ENCODE measurements at regions not wholly inside any gene's neighbourhood (a gene's known extent, or its start where the extent isn't known, plus 50 kb on each side); places are given as distances from the start of the nearest gene placed in this dataset.

DNA sequence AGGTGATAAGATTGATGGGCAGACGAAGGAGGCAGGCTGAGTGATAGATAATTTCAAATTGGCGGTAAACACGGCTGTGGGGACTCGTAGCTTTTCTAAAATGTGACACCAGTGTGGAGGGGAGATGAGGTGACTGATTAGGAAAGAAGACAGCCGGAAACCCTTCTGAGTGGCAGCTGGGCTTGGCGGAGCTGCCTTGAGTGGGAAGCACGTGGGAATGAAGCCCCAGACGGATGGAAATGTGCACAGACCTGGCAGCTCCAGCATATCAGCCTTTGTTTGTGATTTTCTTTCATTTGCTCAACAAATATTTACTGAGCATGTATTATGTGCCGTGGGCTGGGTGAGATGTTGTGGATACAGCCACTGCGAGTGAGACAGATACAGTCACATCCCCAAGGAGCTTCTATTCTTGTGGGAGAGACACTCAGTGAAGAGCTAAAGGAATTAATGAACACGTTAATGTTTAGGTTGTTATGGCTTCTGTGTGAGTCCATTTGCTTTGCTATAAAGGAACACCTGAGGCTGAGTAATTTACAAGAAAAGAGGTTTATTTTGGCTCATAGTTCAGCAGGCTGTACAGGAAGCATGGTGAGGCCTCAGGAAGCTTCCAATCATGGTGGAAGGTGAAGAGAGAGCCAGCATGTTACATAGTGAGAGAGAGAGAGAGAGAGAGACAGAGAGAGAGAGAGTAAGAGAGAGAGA lies 65.5 kb upstream of the LHX5 start:
- Mint-ChIP-seq H3K4me1 (ENCODE audit: low read depth, unreplicated experiment) (no peaks in the 10 kb centered on the region), H3K27ac (ENCODE audit: unreplicated experiment) (no peak overlapping the region), H3K36me3 (ENCODE audit: insufficient read depth, unreplicated experiment) (no peaks in the 10 kb centered on the region), H3K4me3 (ENCODE audit: low read depth, unreplicated experiment) (no peak overlapping the region), H3K9me3 (ENCODE audit: low read depth, unreplicated experiment) (peaks cover 3% of the 10 kb centered on the region), H3K27me3 (ENCODE audit: unreplicated experiment) (peaks cover 92% of the 10 kb centered on the region)
- no peak for DNase-seq
- no TSS peak for BruUV-seq (replicated peaks)
- intact Hi-C loops (cut with micrococcal nuclease; ENCODE audit: unreplicated experiment): no loop called here
- TF ChIP-seq, protein P1, sequence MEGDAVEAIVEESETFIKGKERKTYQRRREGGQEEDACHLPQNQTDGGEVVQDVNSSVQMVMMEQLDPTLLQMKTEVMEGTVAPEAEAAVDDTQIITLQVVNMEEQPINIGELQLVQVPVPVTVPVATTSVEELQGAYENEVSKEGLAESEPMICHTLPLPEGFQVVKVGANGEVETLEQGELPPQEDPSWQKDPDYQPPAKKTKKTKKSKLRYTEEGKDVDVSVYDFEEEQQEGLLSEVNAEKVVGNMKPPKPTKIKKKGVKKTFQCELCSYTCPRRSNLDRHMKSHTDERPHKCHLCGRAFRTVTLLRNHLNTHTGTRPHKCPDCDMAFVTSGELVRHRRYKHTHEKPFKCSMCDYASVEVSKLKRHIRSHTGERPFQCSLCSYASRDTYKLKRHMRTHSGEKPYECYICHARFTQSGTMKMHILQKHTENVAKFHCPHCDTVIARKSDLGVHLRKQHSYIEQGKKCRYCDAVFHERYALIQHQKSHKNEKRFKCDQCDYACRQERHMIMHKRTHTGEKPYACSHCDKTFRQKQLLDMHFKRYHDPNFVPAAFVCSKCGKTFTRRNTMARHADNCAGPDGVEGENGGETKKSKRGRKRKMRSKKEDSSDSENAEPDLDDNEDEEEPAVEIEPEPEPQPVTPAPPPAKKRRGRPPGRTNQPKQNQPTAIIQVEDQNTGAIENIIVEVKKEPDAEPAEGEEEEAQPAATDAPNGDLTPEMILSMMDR (IDR thresholded peaks at IDR 0.05; ENCODE audit: unreplicated experiment): no peak
- CTCF ChIA-PET: interaction anchor here (1.0 kb wide), 1 partner anchor 14 kb away, joined by 3 read pairs; no protein-coding TSS in a partner anchor

DNA sequence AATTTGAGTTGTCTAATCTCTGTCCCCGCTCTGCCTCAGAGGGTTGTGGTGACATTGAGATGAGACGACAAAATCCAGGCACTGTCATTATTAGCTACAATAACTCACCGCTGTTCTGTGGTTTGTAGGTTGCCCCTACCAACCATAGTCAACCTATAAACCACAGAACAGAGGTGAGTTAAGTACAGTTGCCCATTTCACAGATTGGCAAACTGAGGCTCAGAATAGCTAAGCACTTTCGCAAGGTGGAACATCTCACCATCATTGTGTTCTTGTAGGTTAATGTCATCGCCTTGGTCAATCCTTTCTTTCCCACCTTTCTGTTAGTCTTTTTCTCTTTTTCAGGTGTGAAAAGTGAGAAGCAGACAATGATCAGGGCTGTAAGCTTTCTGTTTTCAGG lies 63.4 kb upstream of the LHX5 start:
- TF ChIP-seq, protein P1 (IDR thresholded peaks at IDR 0.05; ENCODE audit: unreplicated experiment): no peak
- intact Hi-C loops (cut with micrococcal nuclease; ENCODE audit: unreplicated experiment): no loop called here
- DNase-seq: no peak
- Mint-ChIP-seq H3K27me3 (ENCODE audit: unreplicated experiment) (peaks cover 92% of the 10 kb centered on the region), H3K4me3 (ENCODE audit: low read depth, unreplicated experiment) (no peak overlapping the region), H3K9me3 (ENCODE audit: low read depth, unreplicated experiment) (peaks cover 3% of the 10 kb centered on the region), H3K4me1 (ENCODE audit: low read depth, unreplicated experiment) (no peaks in the 10 kb centered on the region), H3K36me3 (ENCODE audit: insufficient read depth, unreplicated experiment) (no peaks in the 10 kb centered on the region), H3K27ac (ENCODE audit: unreplicated experiment) (no peak overlapping the region)
- no TSS peak for BruUV-seq (replicated peaks)
- CTCF ChIA-PET: no interaction called here

DNA sequence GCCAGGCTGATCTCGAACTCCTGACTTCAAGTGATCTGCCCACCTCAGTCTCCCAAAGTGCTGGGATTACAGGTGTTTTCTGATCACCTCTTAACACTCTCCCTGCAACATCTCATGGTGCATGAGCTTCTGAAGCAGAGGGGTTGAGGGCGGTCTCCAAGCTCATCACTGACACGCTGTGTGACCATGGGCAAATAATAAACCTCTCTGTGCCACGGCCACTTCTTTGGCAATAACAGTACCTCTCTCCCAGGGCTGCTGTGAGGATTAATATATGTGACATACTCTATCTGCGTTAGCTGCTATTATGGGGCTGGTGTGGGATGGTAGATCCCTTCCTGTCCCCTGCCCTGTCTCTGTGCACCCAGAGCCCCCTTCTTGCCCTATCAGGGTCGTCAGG lies 62.9 kb upstream of the LHX5 start:
- Mint-ChIP-seq H3K27me3 (ENCODE audit: unreplicated experiment) (peaks cover 97% of the 10 kb centered on the region), H3K36me3 (ENCODE audit: insufficient read depth, unreplicated experiment) (no peaks in the 10 kb centered on the region), H3K4me3 (ENCODE audit: low read depth, unreplicated experiment) (no peak overlapping the region), H3K9me3 (ENCODE audit: low read depth, unreplicated experiment) (peaks cover 3% of the 10 kb centered on the region), H3K27ac (ENCODE audit: unreplicated experiment) (no peak overlapping the region), H3K4me1 (ENCODE audit: low read depth, unreplicated experiment) (no peaks in the 10 kb centered on the region)
- TF ChIP-seq, protein P1 (IDR thresholded peaks at IDR 0.05; ENCODE audit: unreplicated experiment): no peak
- BruUV-seq (replicated peaks): no TSS peak
- intact Hi-C loops (cut with micrococcal nuclease; ENCODE audit: unreplicated experiment): no loop called here
- DNase-seq: no peak
- CTCF ChIA-PET: no interaction called here

- intact Hi-C loops (cut with micrococcal nuclease; ENCODE audit: unreplicated experiment): no loop called here
- CTCF ChIA-PET: no interaction called here
- TF ChIP-seq, protein P1 (IDR thresholded peaks at IDR 0.05; ENCODE audit: unreplicated experiment): no peak
- no peaks in the 10 kb centered on the region for H3K4me1 Mint-ChIP-seq (ENCODE audit: low read depth, unreplicated experiment)
- no TSS peak for BruUV-seq (replicated peaks)
- H3K9me3 Mint-ChIP-seq (ENCODE audit: low read depth, unreplicated experiment): peaks cover 3% of the 10 kb centered on the region
- no peaks in the 10 kb centered on the region for H3K36me3 Mint-ChIP-seq (ENCODE audit: insufficient read depth, unreplicated experiment)
- DNase-seq: no peak
- H3K27me3 Mint-ChIP-seq (ENCODE audit: unreplicated experiment): peaks cover 100% of the 10 kb centered on the region
- H3K27ac Mint-ChIP-seq (ENCODE audit: unreplicated experiment): no peak overlapping the region
- no peak overlapping the region for H3K4me3 Mint-ChIP-seq (ENCODE audit: low read depth, unreplicated experiment)
Observed at GRCh38 chr12:113533842-113534375, 62.2 kb upstream of the LHX5 start.

Measured in Calu3 (cell line).